ENCODE measurements at regions not wholly inside any gene's neighbourhood (a gene's known extent, or its start where the extent isn't known, plus 50 kb on each side); places are given as distances from the start of the nearest gene placed in this dataset.

DNA sequence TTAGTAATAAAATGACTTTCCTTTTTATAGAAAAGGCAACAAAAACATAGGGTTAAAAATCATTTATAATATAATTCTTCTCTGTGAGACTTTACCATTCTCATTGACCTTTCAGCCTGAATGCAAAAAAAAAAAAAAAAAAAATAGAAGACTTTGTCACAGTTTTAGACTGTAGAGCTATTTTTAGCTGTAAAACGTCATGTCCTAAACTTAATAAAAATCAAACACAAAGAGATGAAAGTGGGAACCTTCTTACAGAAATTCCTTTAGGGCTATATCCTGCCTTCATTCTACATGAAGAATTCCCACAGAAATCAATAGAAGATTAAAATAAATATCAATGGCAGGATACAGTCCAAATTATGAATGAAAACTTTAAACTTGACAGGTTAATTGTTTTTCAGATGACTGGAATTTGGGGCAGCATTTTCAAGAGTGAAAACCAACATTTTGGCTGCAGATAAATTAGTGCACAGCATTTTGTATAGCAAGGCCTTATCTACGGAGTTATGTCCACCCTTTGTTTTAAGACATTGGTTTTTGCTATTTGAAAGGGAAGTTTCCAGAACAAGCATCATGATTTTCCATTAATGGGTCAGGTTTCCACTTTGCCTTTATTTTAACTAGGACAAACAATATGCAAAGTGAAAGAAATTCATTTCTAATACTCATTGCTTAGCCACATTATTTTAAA, 219.5 kb downstream of the SPCS3 start:
- H3K79me2 ChIP-seq (ENCODE audit: insufficient read depth, low read length): no peaks in the 10 kb centered on the region
- Mint-ChIP-seq H3K9me3 (ENCODE audit: unreplicated experiment) (no peaks in the 10 kb centered on the region), H3K27me3 (ENCODE audit: low read depth, unreplicated experiment) (no peaks in the 10 kb centered on the region), H3K36me3 (ENCODE audit: low read depth, unreplicated experiment) (no peaks in the 10 kb centered on the region), H3K4me1 (ENCODE audit: low read depth, unreplicated experiment) (peaks cover 40% of the 10 kb centered on the region), H3K27ac (ENCODE audit: unreplicated experiment) (peak overlapping the region; percentile 96), H3K4me3 (ENCODE audit: unreplicated experiment) (no peak overlapping the region)
- no peaks in the 10 kb centered on the region for H4K20me1 ChIP-seq (ENCODE audit: insufficient read depth, low read length)
- H3K9ac ChIP-seq (ENCODE audit: low read length): no peak overlapping the region
- no peak for TF ChIP-seq EZH2 (IDR thresholded peaks at IDR 0.05; ENCODE audit: insufficient read depth, low read length)
- TF ChIP-seq, protein P1, sequence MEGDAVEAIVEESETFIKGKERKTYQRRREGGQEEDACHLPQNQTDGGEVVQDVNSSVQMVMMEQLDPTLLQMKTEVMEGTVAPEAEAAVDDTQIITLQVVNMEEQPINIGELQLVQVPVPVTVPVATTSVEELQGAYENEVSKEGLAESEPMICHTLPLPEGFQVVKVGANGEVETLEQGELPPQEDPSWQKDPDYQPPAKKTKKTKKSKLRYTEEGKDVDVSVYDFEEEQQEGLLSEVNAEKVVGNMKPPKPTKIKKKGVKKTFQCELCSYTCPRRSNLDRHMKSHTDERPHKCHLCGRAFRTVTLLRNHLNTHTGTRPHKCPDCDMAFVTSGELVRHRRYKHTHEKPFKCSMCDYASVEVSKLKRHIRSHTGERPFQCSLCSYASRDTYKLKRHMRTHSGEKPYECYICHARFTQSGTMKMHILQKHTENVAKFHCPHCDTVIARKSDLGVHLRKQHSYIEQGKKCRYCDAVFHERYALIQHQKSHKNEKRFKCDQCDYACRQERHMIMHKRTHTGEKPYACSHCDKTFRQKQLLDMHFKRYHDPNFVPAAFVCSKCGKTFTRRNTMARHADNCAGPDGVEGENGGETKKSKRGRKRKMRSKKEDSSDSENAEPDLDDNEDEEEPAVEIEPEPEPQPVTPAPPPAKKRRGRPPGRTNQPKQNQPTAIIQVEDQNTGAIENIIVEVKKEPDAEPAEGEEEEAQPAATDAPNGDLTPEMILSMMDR (IDR thresholded peaks at IDR 0.05; ENCODE audit: insufficient read depth, low read depth, low read length): no peak
- peaks cover 17% of the 10 kb centered on the region for H3K4me1 ChIP-seq (ENCODE audit: insufficient read depth, low read length)
- H3K4me2 ChIP-seq (ENCODE audit: low read length): no peak overlapping the region
- no peaks in the 10 kb centered on the region for H3K9me3 ChIP-seq (ENCODE audit: insufficient read depth, low read depth, low read length)
- DNase-seq (ENCODE audit: low read depth) (no peak), FAIRE-seq (no peak)
- no peaks in the 10 kb centered on the region for H3K27me3 ChIP-seq (ENCODE audit: insufficient read depth, low read length)
- no peak overlapping the region for H3K4me3 ChIP-seq (ENCODE audit: insufficient read depth, low read depth, low read length)
- no peaks in the 10 kb centered on the region for H3K36me3 ChIP-seq (ENCODE audit: insufficient read depth, low read length)
- H3K27ac ChIP-seq (ENCODE audit: low read depth, low read length): peak overlapping the region; percentile 87
- H2AFZ ChIP-seq (ENCODE audit: low read depth, low read length): no peak overlapping the region

- Histone ChIP-seq H3K79me2 (ENCODE audit: insufficient read depth, low read length) (no peaks in the 10 kb centered on the region), H3K4me2 (ENCODE audit: low read length) (no peak overlapping the region), H3K4me3 (ENCODE audit: insufficient read depth, low read depth, low read length) (no peak overlapping the region), H3K27me3 (ENCODE audit: insufficient read depth, low read length) (no peaks in the 10 kb centered on the region), H3K4me1 (ENCODE audit: insufficient read depth, low read length) (peaks cover 11% of the 10 kb centered on the region), H2AFZ (ENCODE audit: low read depth, low read length) (no peak overlapping the region), H4K20me1 (ENCODE audit: insufficient read depth, low read length) (no peaks in the 10 kb centered on the region), H3K36me3 (ENCODE audit: insufficient read depth, low read length) (no peaks in the 10 kb centered on the region), H3K27ac (ENCODE audit: low read depth, low read length) (no peak overlapping the region), H3K9ac (ENCODE audit: low read length) (no peak overlapping the region), H3K9me3 (ENCODE audit: insufficient read depth, low read depth, low read length) (no peaks in the 10 kb centered on the region)
- TF ChIP-seq, protein P1 (IDR thresholded peaks at IDR 0.05; ENCODE audit: insufficient read depth, low read depth, low read length): no peak
- TF ChIP-seq EZH2 (IDR thresholded peaks at IDR 0.05; ENCODE audit: insufficient read depth, low read length): no peak
- FAIRE-seq (no peak), DNase-seq (ENCODE audit: low read depth) (peak; percentile 36)
- Mint-ChIP-seq H3K4me1 (ENCODE audit: low read depth, unreplicated experiment) (peaks cover 34% of the 10 kb centered on the region), H3K27me3 (ENCODE audit: low read depth, unreplicated experiment) (no peaks in the 10 kb centered on the region), H3K4me3 (ENCODE audit: unreplicated experiment) (no peak overlapping the region), H3K9me3 (ENCODE audit: unreplicated experiment) (no peaks in the 10 kb centered on the region), H3K36me3 (ENCODE audit: low read depth, unreplicated experiment) (no peaks in the 10 kb centered on the region), H3K27ac (ENCODE audit: unreplicated experiment) (no peak overlapping the region)
Measured at GRCh38 chr4:176539785-176540175, 220.0 kb downstream of the SPCS3 start.

DNA sequence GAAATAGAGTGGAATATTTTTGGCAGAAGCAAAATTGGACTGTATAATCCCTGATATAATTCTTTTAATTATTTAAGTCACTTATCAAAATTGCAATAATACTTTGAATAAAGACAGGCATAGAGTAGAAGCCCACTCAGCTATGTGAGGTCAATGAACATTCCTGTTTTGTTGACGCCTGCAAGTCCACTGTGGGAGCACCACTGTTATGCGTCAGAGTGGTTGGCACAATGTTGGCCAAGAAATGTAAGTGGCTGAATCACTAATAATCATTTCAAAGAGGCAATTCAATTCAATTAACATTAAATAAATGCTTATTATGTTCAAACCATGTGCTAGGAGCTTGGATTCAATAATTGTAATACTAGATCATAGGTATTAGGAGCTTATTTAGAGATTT, 221.0 kb downstream of the SPCS3 start:
- no peak for TF ChIP-seq EZH2 (IDR thresholded peaks at IDR 0.05; ENCODE audit: insufficient read depth, low read length)
- TF ChIP-seq, protein P1 (IDR thresholded peaks at IDR 0.05; ENCODE audit: insufficient read depth, low read depth, low read length): no peak
- no peak overlapping the region for H2AFZ ChIP-seq (ENCODE audit: low read depth, low read length)
- no peaks in the 10 kb centered on the region for H3K27me3 ChIP-seq (ENCODE audit: insufficient read depth, low read length)
- Mint-ChIP-seq H3K27ac (ENCODE audit: unreplicated experiment) (no peak overlapping the region), H3K27me3 (ENCODE audit: low read depth, unreplicated experiment) (no peaks in the 10 kb centered on the region), H3K4me3 (ENCODE audit: unreplicated experiment) (no peak overlapping the region), H3K4me1 (ENCODE audit: low read depth, unreplicated experiment) (peaks cover 28% of the 10 kb centered on the region), H3K9me3 (ENCODE audit: unreplicated experiment) (no peaks in the 10 kb centered on the region), H3K36me3 (ENCODE audit: low read depth, unreplicated experiment) (no peaks in the 10 kb centered on the region)
- H4K20me1 ChIP-seq (ENCODE audit: insufficient read depth, low read length): no peaks in the 10 kb centered on the region
- no peak overlapping the region for H3K4me2 ChIP-seq (ENCODE audit: low read length)
- H3K79me2 ChIP-seq (ENCODE audit: insufficient read depth, low read length): no peaks in the 10 kb centered on the region
- H3K4me1 ChIP-seq (ENCODE audit: insufficient read depth, low read length): peaks cover 9% of the 10 kb centered on the region
- FAIRE-seq: no peak
- H3K36me3 ChIP-seq (ENCODE audit: insufficient read depth, low read length): no peaks in the 10 kb centered on the region
- H3K9me3 ChIP-seq (ENCODE audit: insufficient read depth, low read depth, low read length): no peaks in the 10 kb centered on the region
- no peak overlapping the region for H3K4me3 ChIP-seq (ENCODE audit: insufficient read depth, low read depth, low read length)
- peak; percentile 50 for DNase-seq (ENCODE audit: low read depth)
- no peak overlapping the region for H3K9ac ChIP-seq (ENCODE audit: low read length)
- H3K27ac ChIP-seq (ENCODE audit: low read depth, low read length): no peak overlapping the region

Measured in astrocyte (in vitro differentiated cells and primary cell).